ENCODE measurements at regions not wholly inside any gene's neighbourhood (a gene's known extent, or its start where the extent isn't known, plus 50 kb on each side); places are given as distances from the start of the nearest gene placed in this dataset.

GRCh38 chr1:189349607-189350006, 1128.1 kb downstream of the BRINP3 start:
- Histone ChIP-seq H3K9me3 (ENCODE audit: control insufficient read depth in 2 of 3, insufficient read depth in 1 of 3, low read length in 3 of 3) (no peaks in the 10 kb centered on the region), H3K9ac (ENCODE audit: low read length in 3 of 3) (no peak overlapping the region), H3K4me3 (ENCODE audit: low read length in 3 of 3) (no peak overlapping the region), H3K27ac (ENCODE audit: low read depth in 2 of 2, low read length in 2 of 2) (no peak overlapping the region), H3K36me3 (ENCODE audit: control insufficient read depth in 2 of 3, insufficient read depth in 3 of 3, low read length in 3 of 3) (no peaks in the 10 kb centered on the region), H3K27me3 (ENCODE audit: control insufficient read depth, insufficient read depth, low read length) (no peaks in the 10 kb centered on the region), H3K4me1 (ENCODE audit: control insufficient read depth in 2 of 3, insufficient read depth in 2 of 3, low read depth in 1 of 3, low read length in 3 of 3) (no peaks in the 10 kb centered on the region)
- DNase-seq: no peak
- intact Hi-C loops (cut with DNase I): no loop called here
- TF ChIP-seq CTCF (IDR thresholded peaks at IDR 0.05; ENCODE audit: borderline replicate concordance, extremely low read depth, insufficient read depth): no peak
- FAIRE-seq: no peak

GRCh38 chr1:189350983-189351616, 1126.6 kb downstream of the BRINP3 start:
- intact Hi-C loops (cut with DNase I): no loop called here
- DNase-seq (no peak), FAIRE-seq (no peak)
- Histone ChIP-seq H3K9me3 (ENCODE audit: control insufficient read depth in 2 of 3, insufficient read depth in 1 of 3, low read length in 3 of 3) (no peaks in the 10 kb centered on the region), H3K27ac (ENCODE audit: low read depth in 2 of 2, low read length in 2 of 2) (no peak overlapping the region), H3K9ac (ENCODE audit: low read length in 3 of 3) (no peak overlapping the region), H3K4me3 (ENCODE audit: low read length in 3 of 3) (no peak overlapping the region), H3K27me3 (ENCODE audit: control insufficient read depth, insufficient read depth, low read length) (no peaks in the 10 kb centered on the region), H3K4me1 (ENCODE audit: control insufficient read depth in 2 of 3, insufficient read depth in 2 of 3, low read depth in 1 of 3, low read length in 3 of 3) (no peaks in the 10 kb centered on the region), H3K36me3 (ENCODE audit: control insufficient read depth in 2 of 3, insufficient read depth in 3 of 3, low read length in 3 of 3) (no peaks in the 10 kb centered on the region)
- no peak for TF ChIP-seq CTCF (IDR thresholded peaks at IDR 0.05; ENCODE audit: borderline replicate concordance, extremely low read depth, insufficient read depth)

GRCh38 chr1:189351960-189352359, 1125.7 kb downstream of the BRINP3 start:
- H3K36me3 ChIP-seq (ENCODE audit: control insufficient read depth in 2 of 3, insufficient read depth in 3 of 3, low read length in 3 of 3): no peaks in the 10 kb centered on the region
- DNase-seq (no peak), FAIRE-seq (no peak)
- no peak overlapping the region for H3K4me3 ChIP-seq (ENCODE audit: low read length in 3 of 3)
- no peaks in the 10 kb centered on the region for H3K9me3 ChIP-seq (ENCODE audit: control insufficient read depth in 2 of 3, insufficient read depth in 1 of 3, low read length in 3 of 3)
- no peak overlapping the region for H3K9ac ChIP-seq (ENCODE audit: low read length in 3 of 3)
- TF ChIP-seq CTCF (IDR thresholded peaks at IDR 0.05; ENCODE audit: borderline replicate concordance, extremely low read depth, insufficient read depth): no peak
- intact Hi-C loops (cut with DNase I): no loop called here
- no peaks in the 10 kb centered on the region for H3K4me1 ChIP-seq (ENCODE audit: control insufficient read depth in 2 of 3, insufficient read depth in 2 of 3, low read depth in 1 of 3, low read length in 3 of 3)
- H3K27me3 ChIP-seq (ENCODE audit: control insufficient read depth, insufficient read depth, low read length): no peaks in the 10 kb centered on the region
- H3K27ac ChIP-seq (ENCODE audit: low read depth in 2 of 2, low read length in 2 of 2): no peak overlapping the region

GRCh38 chr1:189356206-189356605, 1121.5 kb downstream of the BRINP3 start:
- intact Hi-C loops (cut with DNase I): no loop called here
- TF ChIP-seq CTCF (IDR thresholded peaks at IDR 0.05; ENCODE audit: borderline replicate concordance, extremely low read depth, insufficient read depth): no peak
- Histone ChIP-seq H3K4me3 (ENCODE audit: low read length in 3 of 3) (no peak overlapping the region), H3K27me3 (ENCODE audit: control insufficient read depth, insufficient read depth, low read length) (no peaks in the 10 kb centered on the region), H3K4me1 (ENCODE audit: control insufficient read depth in 2 of 3, insufficient read depth in 2 of 3, low read depth in 1 of 3, low read length in 3 of 3) (no peaks in the 10 kb centered on the region), H3K9ac (ENCODE audit: low read length in 3 of 3) (no peak overlapping the region), H3K9me3 (ENCODE audit: control insufficient read depth in 2 of 3, insufficient read depth in 1 of 3, low read length in 3 of 3) (no peaks in the 10 kb centered on the region), H3K36me3 (ENCODE audit: control insufficient read depth in 2 of 3, insufficient read depth in 3 of 3, low read length in 3 of 3) (no peaks in the 10 kb centered on the region), H3K27ac (ENCODE audit: low read depth in 2 of 2, low read length in 2 of 2) (no peak overlapping the region)
- FAIRE-seq (no peak), DNase-seq (no peak)
